Parathyroid adenoma (tissue), 2 donors: ENCODE measurements at regions not wholly inside any gene's neighbourhood (a gene's known extent, or its start where the extent isn't known, plus 50 kb on each side); places are given as distances from the start of the nearest gene placed in this dataset.

ENCODE experiments used
- H2AFZ ChIP-seq: fragments of 300-600 bp; sonication (generic); one replicate; pipeline ENCODE4 v1.7.0; 2017; ENCODE audit warnings: antibody characterized with exemption, mild to moderate bottlenecking
- H3K27ac ChIP-seq: fragments of 300-600 bp; sonication (generic); one replicate; pipeline ENCODE4 v1.7.0; 2017
- H3K27me3 ChIP-seq: fragments of 300-600 bp; sonication (generic); one replicate; pipeline ENCODE4 v1.7.0; 2017; ENCODE audit warnings: low read length; ENCODE audit not compliant: control insufficient read depth, insufficient read depth
- H3K36me3 ChIP-seq: fragments of 300-600 bp; sonication (generic); one replicate; pipeline ENCODE4 v1.7.0; 2017; ENCODE audit warnings: low read length; ENCODE audit not compliant: control insufficient read depth, insufficient read depth
- H3K4me1 ChIP-seq: fragments of 300-600 bp; sonication (generic); one replicate; pipeline ENCODE4 v1.7.0; 2017; ENCODE audit warnings: control low read depth
- H3K4me2 ChIP-seq: fragments of 300-600 bp; sonication (generic); one replicate; pipeline ENCODE4 v1.7.0; 2017; ENCODE audit warnings: low read length
- H3K4me3 ChIP-seq: fragments of 300-600 bp; sonication (generic); one replicate; pipeline ENCODE4 v1.7.0; 2017; ENCODE audit warnings: low read depth, low read length
- H3K79me2 ChIP-seq: fragments of 300-600 bp; sonication (generic); one replicate; pipeline ENCODE4 v1.7.0; 2017; ENCODE audit warnings: control low read depth
- H3K9ac ChIP-seq: fragments of 300-600 bp; sonication (generic); one replicate; pipeline ENCODE4 v1.7.0; 2017; ENCODE audit warnings: mild to moderate bottlenecking
- H3K9me3 ChIP-seq: fragments of 300-600 bp; sonication (generic); one replicate; pipeline ENCODE4 v1.7.0; 2017; ENCODE audit warnings: low read length; ENCODE audit not compliant: control insufficient read depth
- CTCF ChIP-seq: fragments of 300-600 bp; sonication (generic); IDR thresholded peaks from one replicate; pipeline ENCODE4 v1.7.0; 2017; ENCODE audit warnings: antibody characterized with exemption, mild to moderate bottlenecking
- donor health status: primary hyperparathyroidism.

GRCh38 chr6:137371634-137372016 lies 122.6 kb downstream of the OLIG3 start:
- Histone ChIP-seq H3K27ac (no peak overlapping the region), H3K4me1 (no peaks in the 10 kb centered on the region), H3K36me3 (no peaks in the 10 kb centered on the region), H3K79me2 (no peaks in the 10 kb centered on the region), H3K4me2 (no peak overlapping the region), H2AFZ (no peak overlapping the region), H3K4me3 (no peak overlapping the region), H3K9me3 (no peaks in the 10 kb centered on the region), H3K9ac (no peak overlapping the region), H3K27me3 (no peaks in the 10 kb centered on the region)
- no peak for TF ChIP-seq CTCF

GRCh38 chr6:137370871-137371633 lies 123.1 kb downstream of the OLIG3 start:
- no peak overlapping the region for H3K9ac ChIP-seq

GRCh38 chr6:137369136-137369535 lies 125.1 kb downstream of the OLIG3 start:
- Histone ChIP-seq H3K4me2 (no peak overlapping the region), H3K4me3 (no peak overlapping the region), H3K9ac (no peak overlapping the region), H3K4me1 (no peaks in the 10 kb centered on the region), H3K27ac (no peak overlapping the region), H2AFZ (no peak overlapping the region), H3K27me3 (no peaks in the 10 kb centered on the region), H3K9me3 (no peaks in the 10 kb centered on the region), H3K79me2 (no peaks in the 10 kb centered on the region), H3K36me3 (no peaks in the 10 kb centered on the region)
- no peak for TF ChIP-seq CTCF

More at GRCh38 chr6:137370871-137371633, 123.1 kb downstream of the OLIG3 start:
- no peaks in the 10 kb centered on the region for H3K79me2 ChIP-seq
- H3K27me3 ChIP-seq = no peaks in the 10 kb centered on the region
- no peaks in the 10 kb centered on the region for H3K36me3 ChIP-seq
- H3K27ac ChIP-seq = no peak overlapping the region
- no peak overlapping the region for H3K4me3 ChIP-seq
- peak overlapping the region; percentile 5 for H2AFZ ChIP-seq
- no peak overlapping the region for H3K4me2 ChIP-seq
- no peak for TF ChIP-seq CTCF
- no peaks in the 10 kb centered on the region for H3K9me3 ChIP-seq
- no peaks in the 10 kb centered on the region for H3K4me1 ChIP-seq

- H3K4me3 ChIP-seq = no peak overlapping the region
- H3K9me3 ChIP-seq = no peaks in the 10 kb centered on the region
- H3K27ac ChIP-seq = no peak overlapping the region
- no peaks in the 10 kb centered on the region for H3K79me2 ChIP-seq
- H2AFZ ChIP-seq = no peak overlapping the region
- H3K9ac ChIP-seq = no peak overlapping the region
- H3K4me2 ChIP-seq = no peak overlapping the region
- no peak for TF ChIP-seq CTCF
- H3K36me3 ChIP-seq = no peaks in the 10 kb centered on the region
- H3K4me1 ChIP-seq = no peaks in the 10 kb centered on the region
- no peaks in the 10 kb centered on the region for H3K27me3 ChIP-seq
Measured at GRCh38 chr6:137365707-137366437, 128.3 kb downstream of the OLIG3 start.

GRCh38 chr6:137363805-137364138 lies 130.4 kb downstream of the OLIG3 start:
- no peak overlapping the region for H3K27ac ChIP-seq
- no peaks in the 10 kb centered on the region for H3K4me1 ChIP-seq
- H3K36me3 ChIP-seq = no peaks in the 10 kb centered on the region
- no peaks in the 10 kb centered on the region for H3K27me3 ChIP-seq
- no peak overlapping the region for H3K9ac ChIP-seq
- no peak overlapping the region for H2AFZ ChIP-seq
- H3K4me2 ChIP-seq = no peak overlapping the region
- no peak for TF ChIP-seq CTCF
- no peaks in the 10 kb centered on the region for H3K79me2 ChIP-seq
- H3K4me3 ChIP-seq = no peak overlapping the region
- no peaks in the 10 kb centered on the region for H3K9me3 ChIP-seq
